H54 (cell line): ENCODE measurements at regions not wholly inside any gene's neighbourhood (a gene's known extent, or its start where the extent isn't known, plus 50 kb on each side); places are given as distances from the start of the nearest gene placed in this dataset.
A peak's percentile ranks its signal among the peaks of the same experiment; 100 is the strongest.
"Not testable (repeated sequence)": the region's sequence is repeated elsewhere in the genome, so short reads cannot be mapped to it uniquely, and the experiment has no call there.

Experiments
- DNase-seq: peaks from one replicate; pipeline ENCODE4 v3.0.0; 2011; ENCODE audit warnings: low spot score, mixed read lengths; ENCODE audit not compliant: insufficient read length
- FAIRE-seq: peaks from 3 replicates; lab custom pipeline; 2011; peaks lifted over from hg19 to GRCh38; lab: Jason Lieb, UNC
- POLR2A ChIP-seq: IDR thresholded peaks from 2 replicates; pipeline ENCODE4 v1.6.1; 2011; ENCODE audit warnings: low read depth, mild to moderate bottlenecking, low read length

- DNase-seq (no peak), FAIRE-seq (no peak)
- no peak for TF ChIP-seq POLR2A
These were observed 235.8 kb upstream of the CDH8 start for GRCh38 chr16:62272035-62272434.

GRCh38 chr16:62261760-62262159 is 225.5 kb upstream of the CDH8 start:
- no peak for FAIRE-seq

GRCh38 chr16:62258931-62259435 is 222.7 kb upstream of the CDH8 start:
- DNase-seq = not testable (repeated sequence)

More at GRCh38 chr16:62261760-62262159, 225.5 kb upstream of the CDH8 start:
- no peak for TF ChIP-seq POLR2A
- DNase-seq = no peak

GRCh38 chr16:62256406-62256805 is 220.2 kb upstream of the CDH8 start:
- FAIRE-seq = no peak
- DNase-seq = no peak
- no peak for TF ChIP-seq POLR2A

More at GRCh38 chr16:62258931-62259435, 222.7 kb upstream of the CDH8 start:
- not testable (repeated sequence) for FAIRE-seq

- FAIRE-seq = no peak
- no peak for TF ChIP-seq POLR2A
- DNase-seq = no peak
These were observed 218.6 kb upstream of the CDH8 start for GRCh38 chr16:62254847-62255246.

GRCh38 chr16:62254372-62254771 is 218.1 kb upstream of the CDH8 start:
- no peak for DNase-seq
- no peak for FAIRE-seq
- no peak for TF ChIP-seq POLR2A

- no peak for TF ChIP-seq POLR2A
These were observed 217.7 kb upstream of the CDH8 start for GRCh38 chr16:62253966-62254365.

GRCh38 chr16:62249069-62249468 is 212.8 kb upstream of the CDH8 start:
- TF ChIP-seq POLR2A = no peak
- DNase-seq = no peak
- FAIRE-seq = no peak

More at GRCh38 chr16:62253966-62254365, 217.7 kb upstream of the CDH8 start:
- DNase-seq (no peak), FAIRE-seq (no peak)

- FAIRE-seq (no peak), DNase-seq (no peak)
- no peak for TF ChIP-seq POLR2A
These were observed 204.5 kb upstream of the CDH8 start for GRCh38 chr16:62240722-62241121.

GRCh38 chr16:62225675-62226074 is 189.4 kb upstream of the CDH8 start:
- DNase-seq (peak; percentile 33), FAIRE-seq (peak; percentile 96)
- TF ChIP-seq POLR2A = no peak

GRCh38 chr16:62224646-62225209 is 188.5 kb upstream of the CDH8 start:
- no peak for DNase-seq
- no peak for TF ChIP-seq POLR2A
- FAIRE-seq = no peak

GRCh38 chr16:62216837-62217236 is 180.6 kb upstream of the CDH8 start:
- TF ChIP-seq POLR2A = no peak
- FAIRE-seq = no peak

GRCh38 chr16:62213763-62214162 is 177.5 kb upstream of the CDH8 start:
- no peak for TF ChIP-seq POLR2A
- DNase-seq = no peak
- FAIRE-seq = no peak

More at GRCh38 chr16:62216837-62217236, 180.6 kb upstream of the CDH8 start:
- DNase-seq = no peak

- no peak for FAIRE-seq
- DNase-seq = no peak
- no peak for TF ChIP-seq POLR2A
These were observed 172.7 kb upstream of the CDH8 start for GRCh38 chr16:62208934-62209333.

GRCh38 chr16:62205459-62205858 is 169.2 kb upstream of the CDH8 start:
- DNase-seq (no peak), FAIRE-seq (no peak)
- TF ChIP-seq POLR2A = no peak
